Right lobe of liver (tissue), 6 donors: ENCODE measurements at regions not wholly inside any gene's neighbourhood (a gene's known extent, or its start where the extent isn't known, plus 50 kb on each side); places are given as distances from the start of the nearest gene placed in this dataset.

Source experiments
- ATAC-seq, 4 donors: fragments of 200-7000 bp; cut with Tn5 transposase; one replicate each; pipeline ENCODE4 v1.9.1; 2020; ENCODE audit warnings: mild to moderate bottlenecking in 4 of 4, moderate library complexity in 4 of 4
- DNase-seq, 3 donors: peaks; one replicate each; pipeline ENCODE4 v3.0.0-alpha.2; 2020
- H3K27ac ChIP-seq, 3 donors: fragments of 200-600 bp; one replicate each; pipeline ENCODE4 v1.8.0; 2022
- H3K27me3 ChIP-seq, 2 donors: fragments of 200-600 bp; one replicate each; pipeline ENCODE4 v1.8.0; 2022
- H3K36me3 ChIP-seq, 4 donors: fragments of 200-600 bp; sonication (generic) in 1 of 4; one replicate each; pipeline versions ENCODE4 v1.5.1 to v1.8.0; 2017 to 2022; ENCODE audit warnings: control low read depth in 1 of 4
- H3K4me1 ChIP-seq, 4 donors: fragments of 200-600 bp; sonication (generic) in 1 of 4; one replicate each; pipeline versions ENCODE4 v1.5.1 to v1.8.0; 2017 to 2022; ENCODE audit warnings: control low read depth in 1 of 4
- H3K4me3 ChIP-seq, 3 donors: fragments of 200-600 bp; one replicate each; pipeline ENCODE4 v1.8.0; 2022
- H3K9me3 ChIP-seq, 4 donors: fragments of 200-600 bp; sonication (generic) in 1 of 4; one replicate each; pipeline versions ENCODE4 v1.5.1 to v1.8.0; 2017 to 2022; ENCODE audit warnings: control low read depth in 1 of 4
- CTCF ChIP-seq, 4 donors: fragments of 200-600 bp in 3 of 4; fragments of 450-650 bp in 1 of 4; IDR thresholded peaks; one replicate each; pipeline versions ENCODE4 v1.5.1 to v1.8.0; 2016 to 2022; ENCODE audit warnings: antibody characterized with exemption in 4 of 4, mild to moderate bottlenecking in 2 of 4
- POLR2A ChIP-seq: fragments of 450-650 bp; IDR thresholded peaks from one replicate; pipeline ENCODE4 v1.6.1; 2017; ENCODE audit warnings: antibody characterized with exemption, mild to moderate bottlenecking
- WGBS: methylation state at CpG from one replicate; pipeline ENCODE4 v1.1.6; 2018; ENCODE audit warnings: low coverage, low lambda C conversion rate; ENCODE audit not compliant: insufficient coverage; ENCODE audit errors: missing lambda C conversion rate; 5-methylcytosine and 5-hydroxymethylcytosine counted together
- intact Hi-C, 2 donors: fragments of 100-400 bp; cut with DNase I; formaldehyde crosslinking; loops; one replicate each; pipeline versions ENCODE4 v1.11.2 to v1.14.1; 2022
- donor health status: DM: no; HTN: yes; CAD: no.
- donor health status: DM: no; HTN: no; CAD: no.
- donor health status: DM: no; HTN: no; CAD: no.
- donor health status: DM: no; HTN: yes; CAD: no.
- donor health status: DM: no; HTN: yes; CAD: no.

GRCh38 chr12:105741786-105742566 lies 396.8 kb downstream of the NUAK1 start:
- 56% methylated on average over 8 of the region's 9 CpGs for WGBS
- H3K27me3 ChIP-seq, result no peaks in the 10 kb centered on the region
- no peaks in the 10 kb centered on the region for H3K36me3 ChIP-seq
- H3K4me3 ChIP-seq, result no peak overlapping the region
- intact Hi-C loops, result no loop called here
- H3K9me3 ChIP-seq, result no peaks in the 10 kb centered on the region
- peak in 1 of 4 donors; percentile 29 for ATAC-seq
- no peak for DNase-seq
- no peak overlapping the region for H3K27ac ChIP-seq
- TF ChIP-seq POLR2A (no peak), CTCF (IDR thresholded peaks at IDR 0.05) (no peak)
- H3K4me1 ChIP-seq, result peaks cover 0 to 2% (median 0%) of the 10 kb centered on the region in 4 donors

GRCh38 chr12:105742567-105742874 lies 396.2 kb downstream of the NUAK1 start:
- TF ChIP-seq POLR2A (no peak), CTCF (IDR thresholded peaks at IDR 0.05) (no peak)
- Histone ChIP-seq H3K27ac (no peak overlapping the region), H3K4me3 (no peak overlapping the region), H3K4me1 (no peaks in the 10 kb centered on the region), H3K27me3 (no peaks in the 10 kb centered on the region), H3K9me3 (no peaks in the 10 kb centered on the region), H3K36me3 (no peaks in the 10 kb centered on the region)
- no peak for ATAC-seq
- intact Hi-C loops, result no loop called here
- 83% methylated on average over 1 of the region's 3 CpGs for WGBS
- DNase-seq, result no peak

- Histone ChIP-seq H3K9me3 (no peaks in the 10 kb centered on the region), H3K36me3 (no peaks in the 10 kb centered on the region), H3K4me1 (no peaks in the 10 kb centered on the region), H3K27ac (no peak overlapping the region), H3K4me3 (no peak overlapping the region), H3K27me3 (no peaks in the 10 kb centered on the region)
- intact Hi-C loops, result no loop called here
- ATAC-seq (no peak), DNase-seq (no peak)
- TF ChIP-seq CTCF (IDR thresholded peaks at IDR 0.05) (no peak), POLR2A (no peak)
- WGBS, result 75% methylated on average over 4 of the region's 4 CpGs
Measured at GRCh38 chr12:105744371-105745058, 394.2 kb downstream of the NUAK1 start.

GRCh38 chr12:105745811-105746210 lies 392.9 kb downstream of the NUAK1 start:
- TF ChIP-seq CTCF (IDR thresholded peaks at IDR 0.05) (no peak), POLR2A (no peak)
- 66% methylated on average over 4 of the region's 4 CpGs for WGBS

More at GRCh38 chr12:105745811-105746210, 392.9 kb downstream of the NUAK1 start:
- Histone ChIP-seq H3K4me3 (no peak overlapping the region), H3K4me1 (no peaks in the 10 kb centered on the region), H3K36me3 (no peaks in the 10 kb centered on the region), H3K9me3 (no peaks in the 10 kb centered on the region), H3K27ac (no peak overlapping the region), H3K27me3 (no peaks in the 10 kb centered on the region)
- ATAC-seq, result no peak
- no peak for DNase-seq
- intact Hi-C loops, result no loop called here
